ENCODE measurements at regions not wholly inside any gene's neighbourhood (a gene's known extent, or its start where the extent isn't known, plus 50 kb on each side); places are given as distances from the start of the nearest gene placed in this dataset.

- no peaks in the 10 kb centered on the region for H3K36me3 ChIP-seq (replicated peaks in 1 of 2; ENCODE audit: control insufficient read depth in 2 of 2, insufficient read depth in 2 of 2, low read length in 2 of 2)
- no peak overlapping the region for H3K4me2 ChIP-seq (ENCODE audit: insufficient read depth, low read length, poor library complexity, severe bottlenecking)
- H4K91ac ChIP-seq (ENCODE audit: low read depth, low read length, poor library complexity), result no peak overlapping the region
- H3K27ac ChIP-seq (replicated peaks; ENCODE audit: low read length), result no peak overlapping the region
- H2AK5ac ChIP-seq (ENCODE audit: low read depth, low read length), result no peak overlapping the region
- DNase-seq (ENCODE audit: low spot score), result no peak
- H3K4me3 ChIP-seq (ENCODE audit: low read length in 2 of 2), result no peak overlapping the region
- no peaks in the 10 kb centered on the region for H3K27me3 ChIP-seq (ENCODE audit: control insufficient read depth in 3 of 3, insufficient read depth in 3 of 3, low read depth in 1 of 3, low read length in 3 of 3)
- H3K9me3 ChIP-seq (replicated peaks in 1 of 2; ENCODE audit: control insufficient read depth in 2 of 2, insufficient read depth in 1 of 2, low read depth in 1 of 2, low read length in 2 of 2), result no peaks in the 10 kb centered on the region
- no peak overlapping the region for H3K18ac ChIP-seq (ENCODE audit: low read length)
- no peak overlapping the region for H2BK12ac ChIP-seq (ENCODE audit: low read length)
- no peak overlapping the region for H2BK15ac ChIP-seq (ENCODE audit: low read length)
- no peak overlapping the region for H3K9ac ChIP-seq (ENCODE audit: low read depth, low read length, poor library complexity)
- no peak overlapping the region for H3K4ac ChIP-seq (ENCODE audit: low read length)
- H3K79me1 ChIP-seq (ENCODE audit: low read depth, low read length), result no peaks in the 10 kb centered on the region
- no peak overlapping the region for H2AFZ ChIP-seq (ENCODE audit: low read length)
- H3K14ac ChIP-seq (ENCODE audit: low read length), result no peak overlapping the region
- H4K8ac ChIP-seq (ENCODE audit: low read depth, low read length), result no peak overlapping the region
- WGBS, 2 donors (ENCODE audit: extremely low coverage in 2 of 2, insufficient read length in 2 of 2, insufficient replicate concordance in 1 of 2), result no CpG with 5 or more reads among the region's 3 CpGs
- H3K23ac ChIP-seq (ENCODE audit: low read depth, low read length, poor library complexity), result no peak overlapping the region
- H2BK5ac ChIP-seq (ENCODE audit: low read length), result no peak overlapping the region
- no peak overlapping the region for H2BK120ac ChIP-seq (ENCODE audit: low read depth, low read length)
- H3K4me1 ChIP-seq (ENCODE audit: control insufficient read depth in 2 of 2, insufficient read depth in 1 of 2, low read depth in 1 of 2, low read length in 2 of 2), result peaks cover 0 to 3% of the 10 kb centered on the region in 2 donors
Measured at GRCh38 chr4:117375101-117375500, 289.7 kb upstream of the TRAM1L1 start.

- Histone ChIP-seq H3K79me1 (ENCODE audit: low read depth, low read length) (no peaks in the 10 kb centered on the region), H2BK15ac (ENCODE audit: low read length) (no peak overlapping the region), H2BK120ac (ENCODE audit: low read depth, low read length) (no peak overlapping the region), H2BK12ac (ENCODE audit: low read length) (no peak overlapping the region), H3K4ac (ENCODE audit: low read length) (no peak overlapping the region), H3K27me3 (ENCODE audit: control insufficient read depth in 3 of 3, insufficient read depth in 3 of 3, low read depth in 1 of 3, low read length in 3 of 3) (no peaks in the 10 kb centered on the region), H3K9ac (ENCODE audit: low read depth, low read length, poor library complexity) (no peak overlapping the region), H3K4me2 (ENCODE audit: insufficient read depth, low read length, poor library complexity, severe bottlenecking) (no peak overlapping the region), H2AFZ (ENCODE audit: low read length) (no peak overlapping the region), H4K91ac (ENCODE audit: low read depth, low read length, poor library complexity) (no peak overlapping the region), H3K4me1 (ENCODE audit: control insufficient read depth in 2 of 2, insufficient read depth in 1 of 2, low read depth in 1 of 2, low read length in 2 of 2) (no peaks in the 10 kb centered on the region), H4K8ac (ENCODE audit: low read depth, low read length) (no peak overlapping the region), H3K4me3 (ENCODE audit: low read length in 2 of 2) (no peak overlapping the region), H3K14ac (ENCODE audit: low read length) (no peak overlapping the region), H3K9me3 (replicated peaks in 1 of 2; ENCODE audit: control insufficient read depth in 2 of 2, insufficient read depth in 1 of 2, low read depth in 1 of 2, low read length in 2 of 2) (no peaks in the 10 kb centered on the region), H2BK5ac (ENCODE audit: low read length) (no peak overlapping the region), H3K36me3 (replicated peaks in 1 of 2; ENCODE audit: control insufficient read depth in 2 of 2, insufficient read depth in 2 of 2, low read length in 2 of 2) (no peaks in the 10 kb centered on the region), H2AK5ac (ENCODE audit: low read depth, low read length) (no peak overlapping the region), H3K18ac (ENCODE audit: low read length) (no peak overlapping the region), H3K27ac (replicated peaks; ENCODE audit: low read length) (no peak overlapping the region), H3K23ac (ENCODE audit: low read depth, low read length, poor library complexity) (no peak overlapping the region)
- no peak for DNase-seq (ENCODE audit: low spot score)
Measured at GRCh38 chr4:117376692-117377091, 291.3 kb upstream of the TRAM1L1 start.

GRCh38 chr4:117378942-117379341 lies 293.6 kb upstream of the TRAM1L1 start:
- H2BK12ac ChIP-seq (ENCODE audit: low read length), result no peak overlapping the region

GRCh38 chr4:117383468-117383867 lies 298.1 kb upstream of the TRAM1L1 start:
- Histone ChIP-seq H3K4me1 (ENCODE audit: control insufficient read depth in 2 of 2, insufficient read depth in 1 of 2, low read depth in 1 of 2, low read length in 2 of 2) (peaks cover 0 to 4% of the 10 kb centered on the region in 2 donors), H3K4me3 (ENCODE audit: low read length in 2 of 2) (no peak overlapping the region), H2BK12ac (ENCODE audit: low read length) (no peak overlapping the region), H4K91ac (ENCODE audit: low read depth, low read length, poor library complexity) (no peak overlapping the region), H3K9ac (ENCODE audit: low read depth, low read length, poor library complexity) (no peak overlapping the region), H2BK120ac (ENCODE audit: low read depth, low read length) (no peak overlapping the region), H3K79me1 (ENCODE audit: low read depth, low read length) (no peaks in the 10 kb centered on the region), H3K27me3 (ENCODE audit: control insufficient read depth in 3 of 3, insufficient read depth in 3 of 3, low read depth in 1 of 3, low read length in 3 of 3) (no peaks in the 10 kb centered on the region), H3K4ac (ENCODE audit: low read length) (no peak overlapping the region), H3K27ac (replicated peaks; ENCODE audit: low read length) (no peak overlapping the region), H3K36me3 (replicated peaks in 1 of 2; ENCODE audit: control insufficient read depth in 2 of 2, insufficient read depth in 2 of 2, low read length in 2 of 2) (no peaks in the 10 kb centered on the region), H4K8ac (ENCODE audit: low read depth, low read length) (no peak overlapping the region), H3K14ac (ENCODE audit: low read length) (no peak overlapping the region), H2BK15ac (ENCODE audit: low read length) (no peak overlapping the region), H2AK5ac (ENCODE audit: low read depth, low read length) (no peak overlapping the region), H2BK5ac (ENCODE audit: low read length) (no peak overlapping the region), H3K18ac (ENCODE audit: low read length) (no peak overlapping the region), H3K9me3 (replicated peaks in 1 of 2; ENCODE audit: control insufficient read depth in 2 of 2, insufficient read depth in 1 of 2, low read depth in 1 of 2, low read length in 2 of 2) (no peaks in the 10 kb centered on the region), H3K23ac (ENCODE audit: low read depth, low read length, poor library complexity) (no peak overlapping the region), H2AFZ (ENCODE audit: low read length) (no peak overlapping the region), H3K4me2 (ENCODE audit: insufficient read depth, low read length, poor library complexity, severe bottlenecking) (no peak overlapping the region)
- WGBS, 2 donors (ENCODE audit: extremely low coverage in 2 of 2, insufficient read length in 2 of 2, insufficient replicate concordance in 1 of 2), result no CpG with 5 or more reads among the region's 1 CpG
- no peak for DNase-seq (ENCODE audit: low spot score)

More at GRCh38 chr4:117378942-117379341, 293.6 kb upstream of the TRAM1L1 start:
- H3K4me3 ChIP-seq (ENCODE audit: low read length in 2 of 2), result no peak overlapping the region
- H3K36me3 ChIP-seq (replicated peaks in 1 of 2; ENCODE audit: control insufficient read depth in 2 of 2, insufficient read depth in 2 of 2, low read length in 2 of 2), result no peaks in the 10 kb centered on the region
- H3K18ac ChIP-seq (ENCODE audit: low read length), result no peak overlapping the region
- H3K27me3 ChIP-seq (ENCODE audit: control insufficient read depth in 3 of 3, insufficient read depth in 3 of 3, low read depth in 1 of 3, low read length in 3 of 3), result no peaks in the 10 kb centered on the region
- H3K23ac ChIP-seq (ENCODE audit: low read depth, low read length, poor library complexity), result no peak overlapping the region
- H3K4me1 ChIP-seq (ENCODE audit: control insufficient read depth in 2 of 2, insufficient read depth in 1 of 2, low read depth in 1 of 2, low read length in 2 of 2), result no peaks in the 10 kb centered on the region
- no peaks in the 10 kb centered on the region for H3K79me1 ChIP-seq (ENCODE audit: low read depth, low read length)
- no peak overlapping the region for H3K14ac ChIP-seq (ENCODE audit: low read length)
- H3K27ac ChIP-seq (replicated peaks; ENCODE audit: low read length), result no peak overlapping the region
- H3K4ac ChIP-seq (ENCODE audit: low read length), result no peak overlapping the region
- no peak overlapping the region for H4K8ac ChIP-seq (ENCODE audit: low read depth, low read length)
- DNase-seq (ENCODE audit: low spot score), result no peak
- no peak overlapping the region for H2AK5ac ChIP-seq (ENCODE audit: low read depth, low read length)
- WGBS, 2 donors (ENCODE audit: extremely low coverage in 2 of 2, insufficient read length in 2 of 2, insufficient replicate concordance in 1 of 2), result no CpG with 5 or more reads among the region's 7 CpGs
- no peak overlapping the region for H3K4me2 ChIP-seq (ENCODE audit: insufficient read depth, low read length, poor library complexity, severe bottlenecking)
- no peak overlapping the region for H2BK120ac ChIP-seq (ENCODE audit: low read depth, low read length)
- H3K9ac ChIP-seq (ENCODE audit: low read depth, low read length, poor library complexity), result no peak overlapping the region
- no peak overlapping the region for H4K91ac ChIP-seq (ENCODE audit: low read depth, low read length, poor library complexity)
- H2AFZ ChIP-seq (ENCODE audit: low read length), result no peak overlapping the region
- H2BK15ac ChIP-seq (ENCODE audit: low read length), result no peak overlapping the region
- H2BK5ac ChIP-seq (ENCODE audit: low read length), result no peak overlapping the region
- no peaks in the 10 kb centered on the region for H3K9me3 ChIP-seq (replicated peaks in 1 of 2; ENCODE audit: control insufficient read depth in 2 of 2, insufficient read depth in 1 of 2, low read depth in 1 of 2, low read length in 2 of 2)

Measured in neuronal stem cell (in vitro differentiated cells).